ENCODE measurements at regions not wholly inside any gene's neighbourhood (a gene's known extent, or its start where the extent isn't known, plus 50 kb on each side); places are given as distances from the start of the nearest gene placed in this dataset.

GRCh38 chr4:26001413-26001812, 87.4 kb downstream of the SMIM20 start:
- Histone ChIP-seq H3K9me3 (ENCODE audit: low read length) (no peaks in the 10 kb centered on the region), H2AFZ (ENCODE audit: low read length) (no peak overlapping the region), H3K27ac (ENCODE audit: low read depth, low read length, poor library complexity, severe bottlenecking) (no peak overlapping the region), H4K20me1 (ENCODE audit: insufficient read depth, low read length) (no peaks in the 10 kb centered on the region), H3K36me3 (ENCODE audit: insufficient read depth, low read length) (no peaks in the 10 kb centered on the region), H3K9ac (ENCODE audit: low read length) (no peak overlapping the region), H3K4me2 (ENCODE audit: low read length) (no peak overlapping the region), H3K9me2 (ENCODE audit: low read depth, low read length) (no peaks in the 10 kb centered on the region), H3F3A (ENCODE audit: insufficient read depth, low read length) (no peaks in the 10 kb centered on the region), H3K79me2 (ENCODE audit: insufficient read depth, low read length) (no peaks in the 10 kb centered on the region), H3K4me1 (ENCODE audit: insufficient read depth, low read length, severe bottlenecking) (no peaks in the 10 kb centered on the region), H3K4me3 (ENCODE audit: low read depth, low read length, poor library complexity, severe bottlenecking) (no peak overlapping the region), H3K27me3 (ENCODE audit: insufficient read depth, low read length) (no peaks in the 10 kb centered on the region)
- no peak for TF ChIP-seq CTCF (IDR thresholded peaks at IDR 0.05; ENCODE audit: low read length)

- Histone ChIP-seq H3K4me3 (ENCODE audit: low read depth, low read length, poor library complexity, severe bottlenecking) (no peak overlapping the region), H3K9me3 (ENCODE audit: low read length) (no peaks in the 10 kb centered on the region), H3K9ac (ENCODE audit: low read length) (no peak overlapping the region), H3K9me2 (ENCODE audit: low read depth, low read length) (no peaks in the 10 kb centered on the region), H3K79me2 (ENCODE audit: insufficient read depth, low read length) (no peaks in the 10 kb centered on the region), H3K27ac (ENCODE audit: low read depth, low read length, poor library complexity, severe bottlenecking) (no peak overlapping the region), H3K4me2 (ENCODE audit: low read length) (no peak overlapping the region), H2AFZ (ENCODE audit: low read length) (no peak overlapping the region), H3K36me3 (ENCODE audit: insufficient read depth, low read length) (no peaks in the 10 kb centered on the region), H4K20me1 (ENCODE audit: insufficient read depth, low read length) (no peaks in the 10 kb centered on the region), H3K27me3 (ENCODE audit: insufficient read depth, low read length) (no peaks in the 10 kb centered on the region), H3F3A (ENCODE audit: insufficient read depth, low read length) (no peaks in the 10 kb centered on the region), H3K4me1 (ENCODE audit: insufficient read depth, low read length, severe bottlenecking) (no peaks in the 10 kb centered on the region)
- TF ChIP-seq EZH2 (IDR thresholded peaks at IDR 0.05; ENCODE audit: borderline replicate concordance, low read length), result no peak
Measured at GRCh38 chr4:26001816-26002215, 87.8 kb downstream of the SMIM20 start.

GRCh38 chr4:26003056-26003455, 89.0 kb downstream of the SMIM20 start:
- H3K4me3 ChIP-seq (ENCODE audit: low read depth, low read length, poor library complexity, severe bottlenecking), result no peak overlapping the region
- no peaks in the 10 kb centered on the region for H3K79me2 ChIP-seq (ENCODE audit: insufficient read depth, low read length)
- no peaks in the 10 kb centered on the region for H3K27me3 ChIP-seq (ENCODE audit: insufficient read depth, low read length)
- H3K9me3 ChIP-seq (ENCODE audit: low read length), result no peaks in the 10 kb centered on the region
- H3K27ac ChIP-seq (ENCODE audit: low read depth, low read length, poor library complexity, severe bottlenecking), result no peak overlapping the region
- no peak overlapping the region for H2AFZ ChIP-seq (ENCODE audit: low read length)
- no peaks in the 10 kb centered on the region for H3K36me3 ChIP-seq (ENCODE audit: insufficient read depth, low read length)
- no peaks in the 10 kb centered on the region for H3K9me2 ChIP-seq (ENCODE audit: low read depth, low read length)
- H3F3A ChIP-seq (ENCODE audit: insufficient read depth, low read length), result no peaks in the 10 kb centered on the region
- no peaks in the 10 kb centered on the region for H3K4me1 ChIP-seq (ENCODE audit: insufficient read depth, low read length, severe bottlenecking)
- no peak overlapping the region for H3K9ac ChIP-seq (ENCODE audit: low read length)
- TF ChIP-seq CTCF (IDR thresholded peaks at IDR 0.05; ENCODE audit: low read length) (no peak), EZH2 (IDR thresholded peaks at IDR 0.05; ENCODE audit: borderline replicate concordance, low read length) (no peak)
- H3K4me2 ChIP-seq (ENCODE audit: low read length), result no peak overlapping the region
- no peaks in the 10 kb centered on the region for H4K20me1 ChIP-seq (ENCODE audit: insufficient read depth, low read length)

GRCh38 chr4:26004290-26004689, 90.3 kb downstream of the SMIM20 start:
- H3K27ac ChIP-seq (ENCODE audit: low read depth, low read length, poor library complexity, severe bottlenecking), result no peak overlapping the region
- no peaks in the 10 kb centered on the region for H3K79me2 ChIP-seq (ENCODE audit: insufficient read depth, low read length)
- H3K9me2 ChIP-seq (ENCODE audit: low read depth, low read length), result no peaks in the 10 kb centered on the region
- no peaks in the 10 kb centered on the region for H3K36me3 ChIP-seq (ENCODE audit: insufficient read depth, low read length)
- no peak overlapping the region for H2AFZ ChIP-seq (ENCODE audit: low read length)
- no peaks in the 10 kb centered on the region for H4K20me1 ChIP-seq (ENCODE audit: insufficient read depth, low read length)
- no peak overlapping the region for H3K4me2 ChIP-seq (ENCODE audit: low read length)
- TF ChIP-seq EZH2 (IDR thresholded peaks at IDR 0.05; ENCODE audit: borderline replicate concordance, low read length) (no peak), CTCF (IDR thresholded peaks at IDR 0.05; ENCODE audit: low read length) (no peak)
- H3K27me3 ChIP-seq (ENCODE audit: insufficient read depth, low read length), result no peaks in the 10 kb centered on the region
- H3K9me3 ChIP-seq (ENCODE audit: low read length), result no peaks in the 10 kb centered on the region
- H3K4me1 ChIP-seq (ENCODE audit: insufficient read depth, low read length, severe bottlenecking), result no peaks in the 10 kb centered on the region
- no peak overlapping the region for H3K4me3 ChIP-seq (ENCODE audit: low read depth, low read length, poor library complexity, severe bottlenecking)
- H3F3A ChIP-seq (ENCODE audit: insufficient read depth, low read length), result no peaks in the 10 kb centered on the region
- no peak overlapping the region for H3K9ac ChIP-seq (ENCODE audit: low read length)

Data from OCI-LY1 (cell line).